Neural progenitor cell (in vitro differentiated cells): ENCODE measurements at regions not wholly inside any gene's neighbourhood (a gene's known extent, or its start where the extent isn't known, plus 50 kb on each side); places are given as distances from the start of the nearest gene placed in this dataset.

Source experiments
- DNase-seq: peaks from one replicate; pipeline ENCODE4 v3.0.0-alpha.2; 2016; ENCODE audit warnings: low spot score
- H2AFZ ChIP-seq: fragments of 200-600 bp; sonication (generic); replicated peaks from 2 replicates; pipeline ENCODE4 v1.6.1; 2016; ENCODE audit warnings: antibody characterized with exemption
- H3F3A ChIP-seq: fragments of 200-600 bp; sonication (generic); 2 replicates; pipeline ENCODE4 v1.6.1; 2016; ENCODE audit warnings: antibody characterized with exemption, low read depth
- H3K27ac ChIP-seq: fragments of 200-600 bp; sonication (generic); 2 replicates; pipeline ENCODE4 v1.5.1; 2016; ENCODE audit warnings: mild to moderate bottlenecking
- H3K27me3 ChIP-seq: fragments of 200-600 bp; sonication (generic); 2 replicates; pipeline ENCODE4 v1.6.1; 2016; ENCODE audit warnings: mild to moderate bottlenecking, moderate library complexity
- H3K36me3 ChIP-seq: fragments of 200-600 bp; sonication (generic); 2 replicates; pipeline ENCODE4 v1.5.1; 2016
- H3K4me1 ChIP-seq: fragments of 200-600 bp; sonication (generic); 2 replicates; pipeline ENCODE4 v1.6.1; 2016; ENCODE audit warnings: mixed run types
- H3K4me2 ChIP-seq: fragments of 200-600 bp; sonication (generic); 2 replicates; pipeline ENCODE4 v1.6.1; 2016
- H3K4me3 ChIP-seq: fragments of 200-600 bp; sonication (generic); 2 replicates; pipeline ENCODE4 v1.5.1; 2016
- H3K79me2 ChIP-seq: fragments of 200-600 bp; sonication (generic); 2 replicates; pipeline ENCODE4 v1.6.1; 2016; ENCODE audit warnings: low read depth
- H3K9ac ChIP-seq: fragments of 200-600 bp; sonication (generic); 2 replicates; pipeline ENCODE4 v1.6.1; 2016
- H3K9me3 ChIP-seq: fragments of 200-600 bp; sonication (generic); 2 replicates; pipeline ENCODE4 v1.5.1; 2016; ENCODE audit warnings: low read depth
- H4K20me1 ChIP-seq: fragments of 200-600 bp; sonication (generic); 2 replicates; pipeline ENCODE4 v1.6.1; 2016; ENCODE audit warnings: low read depth
- H3K27ac Mint-ChIP-seq: 3 replicates; pipeline ENCODE4 v1.8.0; 2021; ENCODE audit warnings: mixed read lengths
- H3K27me3 Mint-ChIP-seq: 2 replicates; pipeline ENCODE4 v1.8.0; 2022; ENCODE audit warnings: low read depth, mild to moderate bottlenecking, inconsistent platforms, moderate library complexity, mixed read lengths; ENCODE audit not compliant: insufficient read depth
- H3K36me3 Mint-ChIP-seq: 3 replicates; pipeline ENCODE4 v1.8.0; 2021; ENCODE audit warnings: mixed read lengths
- H3K4me1 Mint-ChIP-seq: 3 replicates; pipeline ENCODE4 v1.8.0; 2021; ENCODE audit warnings: mixed read lengths
- H3K4me3 Mint-ChIP-seq: 3 replicates; pipeline ENCODE4 v1.8.0; 2021; ENCODE audit warnings: mild to moderate bottlenecking, moderate library complexity, mixed read lengths
- H3K9me3 Mint-ChIP-seq: 3 replicates; pipeline ENCODE4 v1.8.0; 2020; ENCODE audit warnings: mixed read lengths
- CTCF ChIP-seq: fragments of 200-600 bp; sonication (generic); IDR thresholded peaks from 2 replicates; pipeline ENCODE4 v1.5.1; 2017; ENCODE audit warnings: antibody characterized with exemption, mild to moderate bottlenecking
- EZH2 ChIP-seq: fragments of 200-600 bp; sonication (generic); IDR thresholded peaks from 2 replicates; pipeline ENCODE4 v1.6.1; 2017; ENCODE audit warnings: antibody characterized with exemption, mild to moderate bottlenecking, moderate library complexity
- EZH2phosphoT487 ChIP-seq: fragments of 200-600 bp; sonication (generic); IDR thresholded peaks from 2 replicates; pipeline ENCODE4 v1.6.1; 2017; ENCODE audit warnings: antibody characterized with exemption

DNA sequence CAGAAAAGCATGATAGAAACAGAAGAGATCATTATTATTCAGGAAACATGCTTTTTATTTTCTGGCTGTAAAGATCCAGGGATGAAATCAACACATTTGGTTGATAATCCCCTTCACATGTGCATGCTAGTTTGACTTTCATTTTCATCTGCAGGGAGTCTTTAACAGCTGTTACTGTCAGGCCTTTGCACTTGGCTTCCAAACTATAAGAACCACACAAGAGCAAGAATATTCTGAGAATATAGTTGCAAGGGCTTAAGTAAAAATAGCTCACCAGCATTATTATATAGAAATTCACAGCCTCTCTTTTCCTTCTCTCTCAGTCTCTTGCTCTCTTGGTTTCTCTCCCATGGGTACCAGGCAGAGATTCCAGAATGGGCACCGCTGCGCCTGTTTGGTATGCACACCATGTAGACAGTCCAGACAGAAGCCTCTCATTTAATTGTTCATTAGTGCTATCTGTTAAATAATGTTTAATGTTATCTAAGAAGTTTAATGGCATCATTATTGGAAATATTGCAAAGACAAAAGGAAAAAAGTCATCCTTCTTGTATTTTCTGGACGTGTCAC, 622.3 kb upstream of the PLXNA2 start:
- H3K4me3 Mint-ChIP-seq = no peak overlapping the region
- H3K27ac Mint-ChIP-seq = no peak overlapping the region
- no peaks in the 10 kb centered on the region for H3K36me3 ChIP-seq
- H4K20me1 ChIP-seq = no peaks in the 10 kb centered on the region
- no peak overlapping the region for H3K27ac ChIP-seq
- H3K9me3 Mint-ChIP-seq = no peaks in the 10 kb centered on the region
- TF ChIP-seq EZH2 (no peak), CTCF (no peak), EZH2phosphoT487 (no peak)
- no peaks in the 10 kb centered on the region for H3K4me1 ChIP-seq
- H3K79me2 ChIP-seq = no peaks in the 10 kb centered on the region
- no peaks in the 10 kb centered on the region for H3K4me1 Mint-ChIP-seq
- no peak overlapping the region for H3K4me3 ChIP-seq
- no peak overlapping the region for H2AFZ ChIP-seq
- H3K4me2 ChIP-seq = no peak overlapping the region
- peaks cover 2% of the 10 kb centered on the region for H3K27me3 Mint-ChIP-seq
- H3K9me3 ChIP-seq = no peaks in the 10 kb centered on the region
- DNase-seq = no peak
- H3K27me3 ChIP-seq = no peaks in the 10 kb centered on the region
- H3K9ac ChIP-seq = no peak overlapping the region
- no peaks in the 10 kb centered on the region for H3K36me3 Mint-ChIP-seq
- no peaks in the 10 kb centered on the region for H3F3A ChIP-seq

DNA sequence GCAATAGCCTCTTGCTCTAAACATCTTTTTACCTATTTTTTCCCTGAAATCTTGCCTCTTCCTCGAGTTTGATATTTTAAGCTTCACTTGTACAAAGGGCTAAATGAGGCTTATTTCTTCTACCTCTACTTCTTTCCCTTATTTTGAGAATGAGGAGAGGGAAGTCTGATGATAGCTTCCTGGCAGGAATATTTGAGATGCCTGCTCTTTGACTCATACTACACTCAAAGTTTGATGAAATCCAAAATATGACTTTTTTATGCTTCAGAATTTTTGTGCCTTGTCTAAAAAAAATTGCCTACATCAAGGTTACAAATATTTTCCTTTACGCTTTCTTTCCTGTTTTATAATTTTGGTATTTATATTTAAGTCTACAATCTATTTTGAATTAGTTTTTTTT, 624.4 kb upstream of the PLXNA2 start:
- H3K4me1 Mint-ChIP-seq = no peaks in the 10 kb centered on the region
- Histone ChIP-seq H3K4me2 (no peak overlapping the region), H3F3A (no peaks in the 10 kb centered on the region), H3K4me1 (no peaks in the 10 kb centered on the region), H3K79me2 (no peaks in the 10 kb centered on the region), H3K9ac (no peak overlapping the region), H2AFZ (no peak overlapping the region), H3K36me3 (no peaks in the 10 kb centered on the region), H4K20me1 (no peaks in the 10 kb centered on the region), H3K27me3 (no peaks in the 10 kb centered on the region), H3K4me3 (no peak overlapping the region), H3K9me3 (no peaks in the 10 kb centered on the region), H3K27ac (no peak overlapping the region)
- no peak overlapping the region for H3K27ac Mint-ChIP-seq
- no peaks in the 10 kb centered on the region for H3K36me3 Mint-ChIP-seq
- peaks cover 2% of the 10 kb centered on the region for H3K27me3 Mint-ChIP-seq
- TF ChIP-seq EZH2phosphoT487 (no peak), CTCF (no peak), EZH2 (no peak)
- no peak for DNase-seq
- H3K4me3 Mint-ChIP-seq = no peak overlapping the region
- H3K9me3 Mint-ChIP-seq = no peaks in the 10 kb centered on the region

DNA sequence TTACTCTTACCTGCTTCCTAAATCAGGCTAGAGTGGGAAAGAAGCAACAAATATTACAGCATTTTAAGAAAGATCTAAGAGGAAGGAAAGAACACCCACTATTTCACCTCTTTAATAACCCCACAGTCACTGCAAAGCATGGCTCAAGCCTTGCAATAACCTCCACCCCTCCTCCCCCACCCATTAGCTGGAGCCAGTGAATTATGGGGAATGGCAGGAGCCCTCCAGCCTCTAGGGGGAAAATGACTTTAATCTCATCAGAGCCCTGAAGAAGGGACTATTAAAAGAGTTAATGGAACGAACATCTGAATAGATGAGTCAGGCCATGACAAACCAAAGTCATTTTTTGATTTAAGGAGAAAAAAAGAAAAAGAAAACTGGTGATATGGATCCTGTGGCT, 630.7 kb upstream of the PLXNA2 start:
- no peaks in the 10 kb centered on the region for H3K9me3 Mint-ChIP-seq
- H3K4me3 Mint-ChIP-seq = no peak overlapping the region
- Histone ChIP-seq H3K27me3 (no peaks in the 10 kb centered on the region), H3K9ac (no peak overlapping the region), H3K27ac (no peak overlapping the region), H2AFZ (no peak overlapping the region), H4K20me1 (no peaks in the 10 kb centered on the region), H3K79me2 (no peaks in the 10 kb centered on the region), H3F3A (no peaks in the 10 kb centered on the region), H3K4me3 (no peak overlapping the region), H3K9me3 (no peaks in the 10 kb centered on the region), H3K36me3 (no peaks in the 10 kb centered on the region), H3K4me1 (no peaks in the 10 kb centered on the region), H3K4me2 (no peak overlapping the region)
- no peak for DNase-seq
- TF ChIP-seq EZH2 (no peak), EZH2phosphoT487 (no peak), CTCF (no peak)
- peaks cover 4% of the 10 kb centered on the region for H3K27me3 Mint-ChIP-seq
- H3K36me3 Mint-ChIP-seq = no peaks in the 10 kb centered on the region
- no peak overlapping the region for H3K27ac Mint-ChIP-seq
- no peaks in the 10 kb centered on the region for H3K4me1 Mint-ChIP-seq
